Tibial nerve (tissue), 4 donors: ENCODE measurements at regions not wholly inside any gene's neighbourhood (a gene's known extent, or its start where the extent isn't known, plus 50 kb on each side); places are given as distances from the start of the nearest gene placed in this dataset.

Experiments
- DNase-seq, 2 donors: peaks; one replicate each; pipeline ENCODE4 v3.0.0-alpha.2; 2019; ENCODE audit warnings: low spot score in 2 of 2
- H3K27ac ChIP-seq, 4 donors: fragments of 200-600 bp; sonication (generic) in 3 of 4; one replicate each; pipeline ENCODE4 v1.5.1; 2017 to 2019; ENCODE audit warnings: mild to moderate bottlenecking in 1 of 4
- H3K27me3 ChIP-seq, 2 donors: fragments of 200-600 bp; sonication (generic) in 1 of 2; one replicate each; pipeline versions ENCODE4 v1.5.1 to v1.6.0; 2017 to 2019
- H3K36me3 ChIP-seq, 3 donors: fragments of 200-600 bp; sonication (generic); one replicate each; pipeline ENCODE4 v1.5.1; 2018 to 2019
- H3K4me1 ChIP-seq, 4 donors: fragments of 200-600 bp; sonication (generic) in 3 of 4; one replicate each; pipeline ENCODE4 v1.5.1; 2017 to 2019
- H3K4me3 ChIP-seq, 4 donors: fragments of 200-600 bp; sonication (generic) in 3 of 4; one replicate each; pipeline ENCODE4 v1.5.1; 2017 to 2019; ENCODE audit warnings: mild to moderate bottlenecking in 1 of 4, moderate library complexity in 1 of 4
- H3K9me3 ChIP-seq, 4 donors: fragments of 200-600 bp; sonication (generic) in 3 of 4; one replicate each; pipeline ENCODE4 v1.5.1; 2017 to 2019
- CTCF ChIP-seq, 5 experiments: fragments of 200-600 bp in 3 of 5; fragments of 450-650 bp in 2 of 5; sonication (generic) in 3 of 5; IDR thresholded peaks; one replicate each; pipeline ENCODE4 v1.5.1; 2016 to 2019; ENCODE audit warnings: antibody characterized with exemption in 5 of 5, mild to moderate bottlenecking in 3 of 5, moderate library complexity in 2 of 5
- EP300 ChIP-seq, 2 donors: sonication (generic); formaldehyde crosslinking; IDR thresholded peaks; one replicate each; pipeline ENCODE4 v1.6.1; 2017; ENCODE audit warnings: antibody characterized with exemption in 2 of 2, mild to moderate bottlenecking in 1 of 2
- POLR2A ChIP-seq, 2 donors: fragments of 450-650 bp; IDR thresholded peaks; one replicate each; pipeline ENCODE4 v1.6.1; 2017; ENCODE audit warnings: antibody characterized with exemption in 2 of 2, mild to moderate bottlenecking in 2 of 2, moderate library complexity in 2 of 2
- WGBS, 2 donors: methylation state at CpG; one replicate each; pipeline ENCODE4 v1.1.5; 2018; 5-methylcytosine and 5-hydroxymethylcytosine counted together

- DNase-seq: no peak
- WGBS, 2 donors: 12 to 13% methylated on average over 5 of the region's 5 CpGs
- no peaks in the 10 kb centered on the region for H3K9me3 ChIP-seq
- TF ChIP-seq CTCF (IDR thresholded peaks at IDR 0.05) (no peak), POLR2A (IDR thresholded peaks at IDR 0.05) (no peak), EP300 (IDR thresholded peaks at IDR 0.05) (no peak)
- H3K27me3 ChIP-seq: no peaks in the 10 kb centered on the region
- H3K27ac ChIP-seq: no peak overlapping the region
- H3K4me1 ChIP-seq: no peaks in the 10 kb centered on the region
- H3K4me3 ChIP-seq: no peak overlapping the region
- no peaks in the 10 kb centered on the region for H3K36me3 ChIP-seq
Observed at GRCh38 chr3:76826861-76827260, 213.0 kb upstream of the ROBO2 start.

GRCh38 chr3:76827701-76828226, 212.1 kb upstream of the ROBO2 start:
- Histone ChIP-seq H3K36me3 (no peaks in the 10 kb centered on the region), H3K27ac (no peak overlapping the region), H3K4me1 (no peaks in the 10 kb centered on the region), H3K4me3 (no peak overlapping the region), H3K9me3 (no peaks in the 10 kb centered on the region), H3K27me3 (no peaks in the 10 kb centered on the region)
- no peak for TF ChIP-seq EP300 (IDR thresholded peaks at IDR 0.05)
- no peak for TF ChIP-seq CTCF (IDR thresholded peaks at IDR 0.05)
- no peak for TF ChIP-seq POLR2A (IDR thresholded peaks at IDR 0.05)
- no peak for DNase-seq
- 35 to 40% methylated on average over 1 of the region's 1 CpG for WGBS, 2 donors

GRCh38 chr3:76834657-76835056, 205.2 kb upstream of the ROBO2 start:
- H3K27me3 ChIP-seq: no peaks in the 10 kb centered on the region
- WGBS, 2 donors: 66 to 71% methylated on average over 3 of the region's 3 CpGs
- DNase-seq: no peak

GRCh38 chr3:76841747-76842146, 198.2 kb upstream of the ROBO2 start:
- no peak for DNase-seq
- H3K27ac ChIP-seq: no peak overlapping the region

More at GRCh38 chr3:76834657-76835056, 205.2 kb upstream of the ROBO2 start:
- Histone ChIP-seq H3K4me3 (no peak overlapping the region), H3K9me3 (no peaks in the 10 kb centered on the region), H3K27ac (no peak overlapping the region), H3K4me1 (no peaks in the 10 kb centered on the region), H3K36me3 (no peaks in the 10 kb centered on the region)
- TF ChIP-seq EP300 (IDR thresholded peaks at IDR 0.05) (no peak), CTCF (IDR thresholded peaks at IDR 0.05) (no peak), POLR2A (IDR thresholded peaks at IDR 0.05) (no peak)

GRCh38 chr3:76842216-76842615, 197.7 kb upstream of the ROBO2 start:
- no peaks in the 10 kb centered on the region for H3K4me1 ChIP-seq
- no peak overlapping the region for H3K27ac ChIP-seq
- H3K9me3 ChIP-seq: no peaks in the 10 kb centered on the region
- H3K4me3 ChIP-seq: no peak overlapping the region
- 52 to 54% methylated on average over 1 of the region's 1 CpG for WGBS, 2 donors
- H3K36me3 ChIP-seq: no peaks in the 10 kb centered on the region
- TF ChIP-seq EP300 (IDR thresholded peaks at IDR 0.05): no peak
- no peak for TF ChIP-seq CTCF (IDR thresholded peaks at IDR 0.05)
- no peak for TF ChIP-seq POLR2A (IDR thresholded peaks at IDR 0.05)
- no peak for DNase-seq
- no peaks in the 10 kb centered on the region for H3K27me3 ChIP-seq

More at GRCh38 chr3:76841747-76842146, 198.2 kb upstream of the ROBO2 start:
- no peak for TF ChIP-seq CTCF (IDR thresholded peaks at IDR 0.05)
- TF ChIP-seq POLR2A (IDR thresholded peaks at IDR 0.05): no peak
- no peak for TF ChIP-seq EP300 (IDR thresholded peaks at IDR 0.05)
- no peaks in the 10 kb centered on the region for H3K4me1 ChIP-seq
- WGBS, 2 donors: 73 to 78% methylated on average over 4 of the region's 4 CpGs
- H3K27me3 ChIP-seq: no peaks in the 10 kb centered on the region
- no peak overlapping the region for H3K4me3 ChIP-seq
- no peaks in the 10 kb centered on the region for H3K36me3 ChIP-seq
- no peaks in the 10 kb centered on the region for H3K9me3 ChIP-seq
